ENCODE measurements at regions not wholly inside any gene's neighbourhood (a gene's known extent, or its start where the extent isn't known, plus 50 kb on each side); places are given as distances from the start of the nearest gene placed in this dataset.
"Not testable (repeated sequence)": the region's sequence is repeated elsewhere in the genome, so short reads cannot be mapped to it uniquely, and the experiment has no call there.

GRCh38 chr2:192687015-192687414 is 492.3 kb upstream of the TMEFF2 start:
- DNase-seq (ENCODE audit: low spot score), result no peak

DNA sequence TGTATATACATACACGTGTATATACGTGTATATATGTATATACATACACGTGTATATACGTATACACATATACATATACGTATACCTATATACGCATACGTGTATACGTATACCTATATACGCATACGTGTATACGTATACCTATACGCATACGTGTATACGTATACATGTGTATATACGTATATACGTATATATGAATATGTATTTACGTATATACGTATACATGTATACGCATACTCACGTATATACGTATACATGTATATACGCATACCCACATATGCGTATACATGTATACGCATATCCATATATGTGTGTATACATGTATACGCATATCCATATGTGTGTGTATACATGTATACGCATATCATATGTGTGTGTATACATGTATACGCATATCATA is 487.8 kb upstream of the TMEFF2 start:
- DNase-seq (ENCODE audit: low spot score), result not testable (repeated sequence)

- no peak for DNase-seq (ENCODE audit: low spot score)
Observed at GRCh38 chr2:192675681-192676080, 480.9 kb upstream of the TMEFF2 start.

- no peak for DNase-seq (ENCODE audit: low spot score)
Observed at GRCh38 chr2:192669505-192670091, 474.9 kb upstream of the TMEFF2 start.

- not testable (repeated sequence) for DNase-seq (ENCODE audit: low spot score)
Observed at GRCh38 chr2:192660555-192660954, 465.8 kb upstream of the TMEFF2 start.

GRCh38 chr2:192657362-192657761 is 462.6 kb upstream of the TMEFF2 start:
- no peak for DNase-seq (ENCODE audit: low spot score)

DNA sequence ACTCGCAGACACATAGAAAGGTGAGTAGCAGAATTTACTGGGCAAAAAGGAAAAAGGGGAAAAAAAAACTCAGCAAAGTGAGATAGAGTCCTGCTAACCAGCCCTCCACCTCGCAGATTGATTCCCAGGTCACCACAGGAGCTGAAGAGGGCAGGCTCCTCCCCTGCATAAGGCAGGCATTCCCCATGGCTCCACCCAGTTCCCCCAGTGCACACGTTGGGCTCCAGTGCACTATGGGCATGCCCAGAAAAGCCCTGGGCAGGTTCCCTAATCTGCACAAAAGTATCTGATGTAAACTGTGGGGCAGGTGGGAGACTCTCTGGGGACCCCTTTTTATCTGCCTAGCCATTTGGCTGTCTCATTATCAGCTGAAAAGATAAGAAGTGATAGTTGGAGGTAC is 461.2 kb upstream of the TMEFF2 start:
- no peak for DNase-seq (ENCODE audit: low spot score)

GRCh38 chr2:192645811-192646598 is 451.3 kb upstream of the TMEFF2 start:
- no peak for DNase-seq (ENCODE audit: low spot score)

DNA sequence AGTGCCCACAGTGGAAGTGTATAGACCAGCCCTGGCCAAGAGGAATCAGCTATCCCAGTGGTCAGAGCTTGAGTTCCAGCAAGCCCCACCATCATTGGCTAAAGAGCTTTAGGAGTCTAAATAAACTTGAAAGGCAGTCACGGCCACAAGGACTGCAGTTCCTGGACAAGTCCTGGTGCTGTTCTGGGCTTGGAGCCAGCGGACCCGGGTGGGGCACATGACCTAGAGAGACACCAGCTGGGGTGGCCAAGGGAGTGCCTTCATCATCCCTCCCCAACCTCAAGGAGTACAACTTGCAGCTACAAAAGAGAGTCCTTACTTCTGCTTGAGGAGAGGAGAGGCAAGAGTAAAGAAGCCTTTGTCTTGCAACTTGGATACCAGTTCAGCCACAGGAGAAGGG is 439.8 kb upstream of the TMEFF2 start:
- no peak for DNase-seq (ENCODE audit: low spot score)

DNA sequence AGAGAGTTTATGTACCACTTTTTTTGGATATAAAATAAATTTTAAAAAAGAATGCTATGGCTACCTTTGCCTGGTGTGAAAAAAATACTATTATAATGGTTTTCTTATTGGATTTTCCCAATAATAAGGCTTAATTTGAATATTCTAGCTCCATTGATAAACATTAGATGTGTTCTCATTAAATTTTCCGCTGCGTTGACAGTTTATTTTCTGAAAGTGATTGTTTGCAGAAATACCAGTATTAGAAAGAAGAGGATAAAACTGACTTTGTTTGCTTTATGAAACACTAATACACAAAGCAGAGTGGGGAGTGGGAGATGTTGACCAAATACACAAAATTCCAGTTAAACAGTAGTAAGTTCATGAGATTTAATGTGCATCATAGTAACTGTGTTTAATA is 433.3 kb upstream of the TMEFF2 start:
- no peak for DNase-seq (ENCODE audit: low spot score)

DNA sequence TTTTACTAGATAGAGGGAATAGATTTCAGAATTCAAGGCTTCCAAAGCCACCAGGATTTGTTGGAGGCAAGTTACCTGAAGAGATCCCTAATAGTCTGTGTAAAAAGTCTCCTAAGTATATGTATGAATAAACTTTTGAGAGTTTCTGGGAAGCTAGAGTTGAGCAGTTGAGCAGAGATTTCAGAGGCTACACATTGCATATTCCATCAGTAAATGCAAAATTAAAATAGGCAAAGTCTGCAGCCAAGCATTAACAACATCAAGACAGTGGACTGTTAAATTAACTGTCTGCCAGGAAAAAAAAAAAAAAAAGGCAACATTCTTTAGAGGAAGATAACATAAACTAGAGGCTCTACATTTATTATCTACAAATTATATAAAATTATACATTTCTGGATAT is 420.4 kb upstream of the TMEFF2 start:
- DNase-seq (ENCODE audit: low spot score), result no peak

DNA sequence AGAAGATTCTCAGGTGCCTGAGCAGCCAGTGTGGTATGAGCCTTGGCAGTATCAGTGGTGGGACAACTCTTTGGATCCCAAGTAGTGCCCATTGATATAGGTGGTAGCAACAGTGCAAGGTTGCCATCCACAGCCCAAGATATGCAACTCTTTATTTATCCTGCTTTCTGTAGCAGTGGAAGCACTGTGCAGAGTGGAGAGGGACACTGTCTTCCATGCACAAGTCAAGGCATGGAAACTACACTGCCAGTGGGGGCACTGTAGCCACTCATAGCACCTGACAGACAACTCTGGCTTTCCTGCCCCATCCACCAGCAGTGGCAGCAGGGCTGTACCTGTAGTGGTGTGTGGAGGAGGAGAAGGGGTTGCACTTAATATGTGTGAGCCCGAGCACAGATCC is 409.6 kb upstream of the TMEFF2 start:
- DNase-seq (ENCODE audit: low spot score), result no peak

GRCh38 chr2:192598649-192599048 is 403.9 kb upstream of the TMEFF2 start:
- DNase-seq (ENCODE audit: low spot score), result not testable (repeated sequence)

DNA sequence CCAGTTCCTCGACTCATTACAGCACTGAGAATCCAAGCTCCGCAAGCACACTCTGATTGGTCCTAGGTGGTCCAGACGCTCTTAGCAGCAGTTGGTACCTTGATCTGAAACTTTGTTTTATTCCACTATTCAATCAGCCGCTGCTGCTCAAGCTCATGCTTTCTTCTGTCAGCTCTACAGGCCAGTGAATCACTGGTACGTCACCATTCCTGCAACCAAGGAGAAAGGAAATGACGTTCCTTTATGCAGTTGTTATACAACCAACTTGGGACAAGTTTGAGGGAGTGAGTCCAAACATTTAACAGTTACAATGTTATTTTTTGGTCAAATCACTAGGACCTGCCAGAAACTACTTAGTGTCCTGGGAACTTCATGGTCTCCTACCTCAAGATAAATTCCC is 398.8 kb upstream of the TMEFF2 start:
- no peak for DNase-seq (ENCODE audit: low spot score)

DNA sequence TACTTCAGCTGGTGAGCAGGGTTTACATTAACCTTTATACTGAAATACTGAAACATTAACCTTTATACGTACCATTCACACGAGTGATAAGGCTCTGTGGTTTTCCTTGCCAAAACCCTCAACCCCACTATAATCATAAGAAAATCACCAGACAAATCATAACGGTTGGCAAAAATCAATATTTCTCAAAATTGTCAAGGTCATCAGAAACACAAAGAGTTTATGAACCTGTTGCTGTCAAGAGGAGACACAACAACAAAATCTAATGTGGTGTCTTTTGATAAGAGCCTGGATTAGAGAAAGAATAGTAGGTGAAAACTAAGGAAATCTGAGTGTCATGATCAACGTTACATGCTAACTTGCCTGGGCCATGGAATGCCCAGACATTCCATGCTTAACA is 396.9 kb upstream of the TMEFF2 start:
- DNase-seq (ENCODE audit: low spot score), result no peak

- peak; percentile 25 for DNase-seq (ENCODE audit: low spot score)
Observed at GRCh38 chr2:192585418-192585817, 390.7 kb upstream of the TMEFF2 start.

GRCh38 chr2:192584976-192585375 is 390.2 kb upstream of the TMEFF2 start:
- DNase-seq (ENCODE audit: low spot score), result peak; percentile 12

DNA sequence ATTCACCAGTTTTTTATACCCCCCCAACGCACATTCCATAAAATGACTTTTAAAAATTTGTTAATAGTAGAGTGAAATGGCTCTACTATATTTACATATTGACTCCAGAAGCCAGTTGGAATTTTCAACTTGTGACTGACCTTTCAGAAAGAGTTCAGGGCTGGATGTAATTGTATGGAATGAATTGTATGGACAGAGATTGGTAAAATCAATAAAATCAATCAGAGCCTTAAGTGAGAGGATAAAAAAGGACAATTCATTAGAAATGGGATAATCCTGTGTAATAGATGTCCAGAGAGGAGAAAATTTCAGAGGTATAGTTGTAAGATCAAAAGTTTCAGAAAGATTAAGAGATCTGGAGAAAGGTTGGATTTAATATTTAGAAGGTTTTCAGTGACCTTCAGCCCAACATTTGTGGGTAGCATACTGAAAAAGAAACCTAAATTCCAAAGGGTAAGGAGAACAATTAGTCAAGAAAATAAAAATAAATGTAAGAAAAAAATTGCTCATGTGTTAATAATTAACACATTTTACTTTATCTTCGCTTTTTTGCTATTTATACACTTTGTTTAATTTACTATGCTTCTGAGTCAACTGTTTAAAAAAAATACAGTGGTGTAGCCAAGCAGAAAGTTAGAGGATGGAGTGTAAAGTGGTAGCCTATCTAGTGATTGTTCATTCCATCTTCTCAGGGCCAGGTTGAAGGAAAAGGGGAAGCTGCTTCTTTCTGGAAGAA is 385.4 kb upstream of the TMEFF2 start:
- DNase-seq (ENCODE audit: low spot score), result no peak

- no peak for DNase-seq (ENCODE audit: low spot score)
Observed at GRCh38 chr2:192578780-192579179, 384.0 kb upstream of the TMEFF2 start.

GRCh38 chr2:192577706-192578105 is 383.0 kb upstream of the TMEFF2 start:
- DNase-seq (ENCODE audit: low spot score), result no peak

DNA sequence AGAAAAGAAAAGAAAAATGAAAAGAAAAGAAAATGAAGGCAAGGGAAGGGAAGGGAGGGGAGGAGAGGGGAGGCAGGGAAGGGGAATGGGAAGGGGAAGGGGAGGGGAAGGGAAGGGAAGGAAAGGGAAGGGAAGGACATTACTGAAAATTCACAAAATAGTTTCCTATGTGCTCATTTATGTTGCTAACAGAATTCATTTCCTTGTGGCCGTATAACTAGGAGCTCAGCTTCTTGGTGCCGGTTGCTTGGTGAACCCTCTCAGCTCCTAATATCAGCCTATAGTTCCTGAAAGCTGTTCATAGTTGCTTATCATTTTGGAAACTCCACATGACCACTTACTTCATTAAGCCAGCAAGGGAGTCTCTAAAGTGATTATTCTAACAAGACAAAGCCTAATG is 379.8 kb upstream of the TMEFF2 start:
- no peak for DNase-seq (ENCODE audit: low spot score)

- no peak for DNase-seq (ENCODE audit: low spot score)
Observed at GRCh38 chr2:192571636-192572035, 376.9 kb upstream of the TMEFF2 start.

DNA sequence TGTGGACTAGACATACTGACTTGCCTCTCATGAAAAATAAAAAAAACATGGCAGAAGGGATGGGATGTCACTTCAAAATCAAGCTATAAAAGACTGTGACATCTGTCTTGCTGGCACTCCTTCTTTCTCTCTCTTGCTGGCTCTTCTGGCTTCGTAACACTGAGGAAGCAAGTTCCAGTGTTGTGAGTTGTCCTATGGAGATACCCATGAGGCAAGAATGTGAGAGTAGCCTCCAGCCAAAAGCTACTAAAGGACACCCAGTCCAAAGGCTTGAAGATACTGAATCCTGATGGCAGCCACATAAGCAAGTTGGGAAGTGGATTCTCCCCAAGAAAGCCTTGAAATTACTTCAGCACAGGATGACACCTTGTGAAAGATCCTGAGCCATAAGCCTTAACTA is 376.1 kb upstream of the TMEFF2 start:
- DNase-seq (ENCODE audit: low spot score), result no peak

Data from umbilical cord (tissue), 1 donor.